Sciatic nerve (tissue), 2 donors: ENCODE measurements at regions not wholly inside any gene's neighbourhood (a gene's known extent, or its start where the extent isn't known, plus 50 kb on each side); places are given as distances from the start of the nearest gene placed in this dataset.

ENCODE experiments used
- ATAC-seq: fragments of 200-7000 bp; cut with Tn5 transposase; one replicate; pipeline ENCODE4 v1.9.1; 2020; ENCODE audit warnings: mild to moderate bottlenecking, moderate library complexity
- DNase-seq: peaks from one replicate; pipeline ENCODE4 v3.0.0-alpha.2; 2020; ENCODE audit warnings: low spot score
- intact Hi-C: fragments of 100-400 bp; cut with DNase I; formaldehyde crosslinking; loops from one replicate; pipeline ENCODE4 v1.14.2; 2022
- donor health status: DM: no; HTN: no; CAD: no.
- donor health status: DM: no; HTN: no; CAD: no.

GRCh38 chr12:76143343-76144244 is 59.1 kb upstream of the NAP1L1 start:
- intact Hi-C loops: no loop called here
- ATAC-seq: no peak
- no peak for DNase-seq

GRCh38 chr12:76142305-76142704 is 57.8 kb upstream of the NAP1L1 start:
- DNase-seq (no peak), ATAC-seq (no peak)
- intact Hi-C loops: no loop called here

- intact Hi-C loops: no loop called here
- ATAC-seq (no peak), DNase-seq (no peak)
Measured at GRCh38 chr12:76138656-76139055, 54.2 kb upstream of the NAP1L1 start.

DNA sequence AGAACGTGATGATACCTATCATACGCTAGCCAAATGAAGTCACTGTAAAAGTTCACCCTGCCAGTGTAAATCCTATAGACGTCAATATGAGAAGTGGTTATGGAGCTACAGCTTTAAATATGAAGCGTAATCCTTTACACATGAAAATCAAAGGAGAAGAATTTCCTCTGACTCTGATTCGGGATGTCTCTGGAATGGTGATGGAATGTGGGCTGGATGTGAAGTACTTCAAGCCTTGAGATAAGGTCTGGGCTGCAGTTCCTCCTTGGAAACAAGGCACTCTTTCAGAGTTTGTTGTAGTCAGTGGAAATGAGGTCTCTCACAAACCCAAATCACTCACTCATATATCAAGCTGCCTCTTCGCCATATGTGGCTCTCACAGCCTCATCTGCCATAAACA is 53.1 kb upstream of the NAP1L1 start:
- no peak for DNase-seq
- intact Hi-C loops: no loop called here
- ATAC-seq: no peak

- ATAC-seq (no peak), DNase-seq (no peak)
- intact Hi-C loops: no loop called here
Measured at GRCh38 chr12:76135456-76135855, 51.0 kb upstream of the NAP1L1 start.
